Activated CD8-positive, alpha-beta memory T cell treated with anti-CD3 and anti-CD28 coated beads, Interleukin-2, amount 50 U/mL, for 24 hours (primary cell): ENCODE measurements at regions not wholly inside any gene's neighbourhood (a gene's known extent, or its start where the extent isn't known, plus 50 kb on each side); places are given as distances from the start of the nearest gene placed in this dataset.
"Not testable (repeated sequence)": the region's sequence is repeated elsewhere in the genome, so short reads cannot be mapped to it uniquely, and the experiment has no call there.

ENCODE experiments used
- DNase-seq: peaks from one replicate; pipeline ENCODE4 v3.0.0-alpha.2; 2020; ENCODE audit errors: extremely low read depth

- DNase-seq = no peak
Measured at GRCh38 chr5:118478852-118479251, 509.5 kb downstream of the DTWD2 start.

DNA sequence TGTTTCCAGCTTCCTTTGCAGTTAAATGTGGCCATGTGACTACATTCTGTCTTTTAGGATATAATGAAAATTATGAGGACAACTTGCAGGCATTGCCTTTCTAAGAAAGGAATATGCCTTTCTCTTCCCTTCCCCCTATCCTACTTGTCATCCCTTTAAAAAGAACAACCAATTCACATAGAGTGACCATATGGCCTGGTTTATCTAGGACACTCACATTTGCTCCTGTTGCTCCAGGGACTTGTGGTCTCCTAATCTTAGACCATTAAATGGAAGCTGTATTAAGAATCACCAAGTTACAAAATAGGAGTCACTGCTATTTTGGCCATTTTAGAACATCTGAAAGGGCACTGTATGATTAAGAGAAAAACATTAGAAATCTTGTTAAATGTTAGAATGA, 520.3 kb downstream of the DTWD2 start:
- no peak for DNase-seq

DNA sequence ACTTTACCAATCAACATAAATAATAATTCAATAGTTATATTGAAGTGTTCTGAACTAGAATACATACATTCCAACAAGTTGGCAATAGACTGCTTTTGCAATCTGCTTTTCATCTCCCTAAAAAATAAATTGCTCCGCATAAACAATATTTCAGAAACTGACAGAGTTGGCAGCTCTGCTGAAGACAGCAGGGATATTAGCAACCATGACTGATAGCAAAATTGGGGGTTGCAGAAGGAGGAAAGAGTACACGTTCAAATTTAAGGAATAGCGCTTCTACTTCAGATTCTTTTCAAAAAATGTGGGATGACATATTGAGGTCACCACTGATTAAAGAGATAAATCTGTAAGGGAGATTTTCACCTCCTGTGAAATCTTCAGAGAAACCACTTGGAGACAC, 521.2 kb downstream of the DTWD2 start:
- DNase-seq = no peak

GRCh38 chr5:118466418-118466817, 521.9 kb downstream of the DTWD2 start:
- DNase-seq = no peak

DNA sequence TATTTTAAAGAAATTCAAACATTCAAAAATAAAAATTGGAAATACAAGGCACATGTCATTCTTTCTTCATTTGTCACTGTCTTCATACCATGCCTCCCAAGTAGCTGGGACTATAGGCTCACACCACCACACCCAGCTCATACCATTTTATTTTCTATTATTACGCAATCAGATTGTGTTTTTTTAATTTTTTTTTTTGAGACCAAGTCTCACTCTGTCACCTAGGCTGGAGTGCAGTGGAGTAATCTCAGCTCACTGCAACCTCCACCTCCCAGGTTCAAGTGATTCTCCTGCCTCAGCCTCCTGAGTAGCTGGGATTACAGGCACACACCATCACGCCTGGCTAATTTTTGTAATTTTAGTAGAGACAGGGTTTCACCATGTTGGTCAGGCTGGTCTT, 526.1 kb downstream of the DTWD2 start:
- DNase-seq = not testable (repeated sequence)

GRCh38 chr5:118461436-118461835, 526.9 kb downstream of the DTWD2 start:
- DNase-seq = no peak

DNA sequence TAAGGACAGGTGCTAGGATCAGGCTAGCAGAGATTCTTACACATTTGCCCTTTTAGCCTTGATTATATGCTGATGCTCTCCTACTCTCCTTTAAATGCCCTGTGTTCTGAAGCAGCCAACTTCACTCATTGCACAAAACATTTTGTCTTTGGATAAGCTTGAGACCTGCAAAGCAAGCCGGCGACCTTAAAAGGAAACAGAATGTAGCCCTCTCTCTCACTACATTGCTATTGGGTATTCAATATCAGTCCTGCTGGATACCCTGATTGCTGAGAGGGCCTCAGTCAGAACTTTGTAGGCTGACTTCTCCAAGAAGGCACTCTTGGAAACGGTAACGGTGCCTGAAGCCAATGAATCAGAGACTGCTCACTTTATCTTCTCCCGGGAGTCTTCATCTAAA, 528.9 kb downstream of the DTWD2 start:
- no peak for DNase-seq

DNA sequence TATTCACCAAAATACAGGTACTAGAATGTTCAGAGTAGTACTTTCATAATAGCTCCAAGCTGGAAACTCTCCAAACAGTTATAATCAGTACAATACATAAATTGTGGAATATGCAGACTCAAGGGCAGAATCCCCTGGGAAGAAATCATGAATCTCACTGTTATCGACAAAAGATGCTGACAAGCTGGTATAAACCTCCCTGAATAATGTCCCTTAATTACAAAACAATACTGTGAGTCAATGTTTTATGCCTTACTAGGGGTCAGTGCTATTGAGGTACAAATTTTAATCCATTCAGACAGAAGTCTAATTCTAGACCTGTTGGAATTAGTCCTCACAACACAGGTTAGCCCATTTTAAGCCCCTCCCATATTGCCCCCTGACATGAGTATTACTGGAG, 532.3 kb downstream of the DTWD2 start:
- DNase-seq = no peak

DNA sequence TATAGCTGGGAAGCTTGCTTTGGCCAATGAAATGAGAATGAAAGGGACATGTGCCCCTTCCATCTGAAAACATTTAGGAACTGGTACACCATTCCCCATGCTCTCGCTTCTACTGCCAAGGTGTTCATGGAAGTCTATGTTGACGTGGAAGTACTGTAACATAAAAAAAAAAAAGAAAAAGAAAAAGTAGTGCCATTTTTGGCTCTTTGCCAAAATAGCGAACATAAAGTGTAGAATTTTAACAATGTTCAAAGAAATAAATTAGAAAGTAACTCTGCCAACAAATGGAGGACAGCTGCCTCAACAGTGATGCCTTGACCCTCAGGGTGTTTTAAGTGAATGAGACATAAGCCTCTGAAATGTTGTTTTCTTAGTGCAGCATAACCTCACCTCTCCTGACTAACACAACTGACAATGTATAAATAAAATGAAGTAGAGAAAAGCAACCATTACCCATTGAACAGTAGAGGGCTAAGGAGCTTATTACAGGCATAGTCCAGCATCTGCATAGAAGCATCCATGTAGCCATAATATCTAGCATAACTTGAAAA, 536.6 kb downstream of the DTWD2 start:
- DNase-seq = no peak

- no peak for DNase-seq
Measured at GRCh38 chr5:118450554-118451332, 537.6 kb downstream of the DTWD2 start.

GRCh38 chr5:118447350-118447749, 541.0 kb downstream of the DTWD2 start:
- DNase-seq = no peak

GRCh38 chr5:118441956-118442355, 546.4 kb downstream of the DTWD2 start:
- no peak for DNase-seq

DNA sequence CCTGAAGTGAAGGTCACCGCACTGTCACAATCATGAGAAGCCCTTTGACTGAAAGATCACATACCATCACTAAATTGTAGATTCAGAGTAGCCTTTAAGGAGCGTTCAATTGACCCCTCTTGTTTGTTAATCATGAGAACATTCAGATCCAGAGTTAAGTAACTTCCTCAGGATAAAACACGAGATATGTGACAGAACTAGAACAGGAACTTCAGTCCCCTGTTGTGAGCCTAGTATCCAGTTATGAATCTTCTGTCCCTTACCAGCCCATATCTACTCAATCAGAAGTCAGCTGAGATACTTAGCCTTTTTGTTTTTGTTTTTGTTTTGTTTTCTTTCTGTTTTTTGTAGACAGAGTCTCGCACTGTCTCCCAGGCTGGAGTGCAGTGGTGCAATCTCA, 547.3 kb downstream of the DTWD2 start:
- DNase-seq = no peak

DNA sequence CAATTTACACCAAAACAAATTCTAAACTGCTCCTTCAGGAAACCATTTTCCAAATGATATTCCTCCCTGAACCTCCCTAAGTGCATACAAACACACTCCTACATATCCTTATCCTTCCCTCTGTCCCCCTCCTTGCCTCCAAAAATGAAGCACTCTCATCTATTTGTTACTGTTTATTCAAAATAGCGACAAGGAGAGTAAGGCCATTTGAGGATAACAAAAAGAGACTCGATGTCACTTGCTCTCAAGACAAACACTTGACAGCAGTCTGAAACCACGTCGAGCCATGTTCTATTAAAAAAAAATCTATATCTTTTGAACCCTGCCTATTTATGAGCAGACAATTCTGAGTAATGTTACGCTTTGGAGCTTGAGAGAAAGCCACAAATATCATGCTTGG, 547.9 kb downstream of the DTWD2 start:
- no peak for DNase-seq

DNA sequence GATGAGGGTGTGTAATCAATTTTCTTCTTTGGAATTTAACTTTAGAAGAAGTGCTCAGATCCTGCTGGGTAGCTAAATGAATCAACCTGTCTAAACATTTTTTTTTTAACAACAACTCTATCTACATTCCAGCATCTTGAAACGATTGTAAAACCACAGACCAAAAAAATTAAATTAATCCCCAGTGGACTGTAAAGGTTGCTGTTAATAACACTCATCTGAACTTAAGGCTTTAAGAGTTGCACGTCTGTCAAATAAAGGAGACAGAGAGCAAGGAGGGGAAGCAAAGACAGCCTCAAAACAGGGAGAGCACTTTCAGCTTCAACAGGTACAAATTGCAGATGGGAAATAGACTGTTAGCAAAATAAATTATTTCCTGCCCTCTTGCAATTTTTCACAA, 548.5 kb downstream of the DTWD2 start:
- no peak for DNase-seq

DNA sequence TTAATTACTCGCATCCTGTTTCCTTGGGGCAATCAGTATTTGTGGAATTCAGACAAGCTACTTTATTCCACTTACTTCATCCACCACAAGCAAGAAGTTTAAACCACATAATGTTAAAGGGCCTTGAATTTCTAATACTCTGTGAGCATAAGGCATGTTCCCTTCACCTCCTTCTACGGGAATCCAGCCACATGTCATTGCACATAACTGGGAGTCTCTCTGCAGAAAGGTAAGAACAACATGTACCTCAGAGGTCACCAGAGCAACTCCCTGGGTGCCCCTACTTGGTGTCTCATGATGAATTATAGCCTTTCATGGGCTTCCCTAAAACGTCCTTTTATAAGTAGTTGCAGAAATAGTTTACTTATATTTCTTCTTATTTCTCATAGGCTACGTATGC, 553.2 kb downstream of the DTWD2 start:
- no peak for DNase-seq

- DNase-seq = no peak
Measured at GRCh38 chr5:118434522-118434921, 553.8 kb downstream of the DTWD2 start.

DNA sequence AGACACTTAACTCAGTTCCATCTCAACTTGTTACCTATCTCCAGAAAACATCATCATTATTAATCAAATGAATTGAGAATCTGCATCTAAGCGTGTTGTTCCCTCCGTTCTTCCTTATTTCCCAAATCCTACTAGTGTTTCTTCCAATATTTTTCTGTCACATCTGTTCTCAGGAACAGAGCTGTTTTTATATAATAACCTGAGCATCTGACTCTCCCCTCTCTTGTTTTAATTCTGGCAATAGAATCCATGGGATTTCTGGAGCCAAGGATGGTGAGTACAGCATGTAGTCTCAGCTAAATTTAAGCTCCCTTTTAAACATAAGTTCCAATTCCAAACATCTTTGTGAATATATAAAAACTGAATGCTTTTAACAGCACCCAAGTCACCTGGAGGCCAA, 558.3 kb downstream of the DTWD2 start:
- DNase-seq = no peak

GRCh38 chr5:118407958-118408357, 580.4 kb downstream of the DTWD2 start:
- no peak for DNase-seq

GRCh38 chr5:118405650-118406061, 582.7 kb downstream of the DTWD2 start:
- DNase-seq = no peak

DNA sequence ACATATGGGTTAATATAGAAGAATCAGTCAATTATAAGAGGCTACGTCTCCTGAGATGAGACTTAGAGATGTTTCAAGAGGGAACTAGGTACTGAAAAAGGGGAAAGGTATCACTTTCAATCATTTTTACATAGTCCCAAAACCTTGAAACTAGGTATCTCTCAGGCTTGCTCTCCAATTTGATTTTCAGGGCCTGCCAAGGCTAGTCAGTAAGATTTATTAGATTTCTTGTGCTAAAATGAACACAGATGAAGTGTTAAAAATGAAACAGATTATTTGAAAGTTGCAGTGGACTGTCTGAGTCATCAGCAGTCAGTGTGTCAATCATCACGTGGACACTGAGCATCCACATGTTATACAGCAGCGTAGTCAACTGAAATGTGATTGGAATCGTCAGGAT, 591.1 kb downstream of the DTWD2 start:
- no peak for DNase-seq

- no peak for DNase-seq
Measured at GRCh38 chr5:118392491-118392890, 595.9 kb downstream of the DTWD2 start.

- DNase-seq = not testable (repeated sequence)
Measured at GRCh38 chr5:118382931-118383330, 605.4 kb downstream of the DTWD2 start.

GRCh38 chr5:118379470-118379869, 608.9 kb downstream of the DTWD2 start:
- no peak for DNase-seq
